GM12872 (cell line): ENCODE measurements at regions not wholly inside any gene's neighbourhood (a gene's known extent, or its start where the extent isn't known, plus 50 kb on each side); places are given as distances from the start of the nearest gene placed in this dataset.

Experiments
- TF ChIP-seq, protein P1 (sequence below): IDR thresholded peaks from 3 replicates; pipeline ENCODE4 v1.5.1; 2011; ENCODE audit warnings: low read depth, mild to moderate bottlenecking, low read length, moderate library complexity; ENCODE audit not compliant: insufficient read depth

DNA sequence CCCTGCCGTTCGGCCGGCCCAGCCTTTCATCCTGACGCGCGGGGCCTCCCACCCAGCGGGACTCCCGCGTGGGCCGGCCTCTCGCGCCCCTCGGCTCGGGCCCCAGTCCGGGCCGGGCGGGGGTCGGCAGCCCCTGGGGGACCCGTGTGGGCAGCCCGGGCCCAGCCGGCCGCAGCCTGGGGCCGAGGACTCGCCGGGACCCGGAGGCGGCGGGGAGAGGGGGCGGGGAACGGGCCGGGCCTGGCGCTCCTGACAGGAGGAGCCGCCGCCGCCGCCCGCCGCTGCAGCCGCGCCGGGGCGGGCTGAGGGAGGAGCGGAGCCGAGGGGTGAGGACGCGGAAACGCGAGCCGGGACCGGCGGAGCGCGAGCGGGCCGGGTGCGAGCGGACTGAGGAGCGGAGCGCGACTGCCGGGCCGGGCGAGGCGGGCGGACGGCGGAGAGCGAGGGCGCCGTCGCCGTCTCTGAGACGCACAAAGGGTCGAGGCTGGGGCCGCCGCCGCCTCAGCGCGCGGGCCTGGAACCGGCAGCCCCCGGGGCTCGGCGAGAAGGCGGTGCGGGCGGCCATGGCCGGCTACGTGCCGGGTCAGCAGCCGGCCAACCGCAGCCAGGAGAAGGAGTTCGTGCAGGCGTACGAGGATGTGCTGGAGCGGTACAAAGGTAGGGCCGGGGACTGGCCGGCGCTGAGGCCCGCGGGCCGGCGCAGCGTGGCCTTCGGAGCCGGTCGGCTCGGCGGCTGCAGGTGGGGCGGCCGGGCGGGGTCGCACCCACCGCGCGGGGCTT is 79.1 kb downstream of the NDUFS5 start:
- TF ChIP-seq, protein P1, sequence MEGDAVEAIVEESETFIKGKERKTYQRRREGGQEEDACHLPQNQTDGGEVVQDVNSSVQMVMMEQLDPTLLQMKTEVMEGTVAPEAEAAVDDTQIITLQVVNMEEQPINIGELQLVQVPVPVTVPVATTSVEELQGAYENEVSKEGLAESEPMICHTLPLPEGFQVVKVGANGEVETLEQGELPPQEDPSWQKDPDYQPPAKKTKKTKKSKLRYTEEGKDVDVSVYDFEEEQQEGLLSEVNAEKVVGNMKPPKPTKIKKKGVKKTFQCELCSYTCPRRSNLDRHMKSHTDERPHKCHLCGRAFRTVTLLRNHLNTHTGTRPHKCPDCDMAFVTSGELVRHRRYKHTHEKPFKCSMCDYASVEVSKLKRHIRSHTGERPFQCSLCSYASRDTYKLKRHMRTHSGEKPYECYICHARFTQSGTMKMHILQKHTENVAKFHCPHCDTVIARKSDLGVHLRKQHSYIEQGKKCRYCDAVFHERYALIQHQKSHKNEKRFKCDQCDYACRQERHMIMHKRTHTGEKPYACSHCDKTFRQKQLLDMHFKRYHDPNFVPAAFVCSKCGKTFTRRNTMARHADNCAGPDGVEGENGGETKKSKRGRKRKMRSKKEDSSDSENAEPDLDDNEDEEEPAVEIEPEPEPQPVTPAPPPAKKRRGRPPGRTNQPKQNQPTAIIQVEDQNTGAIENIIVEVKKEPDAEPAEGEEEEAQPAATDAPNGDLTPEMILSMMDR = no peak

DNA sequence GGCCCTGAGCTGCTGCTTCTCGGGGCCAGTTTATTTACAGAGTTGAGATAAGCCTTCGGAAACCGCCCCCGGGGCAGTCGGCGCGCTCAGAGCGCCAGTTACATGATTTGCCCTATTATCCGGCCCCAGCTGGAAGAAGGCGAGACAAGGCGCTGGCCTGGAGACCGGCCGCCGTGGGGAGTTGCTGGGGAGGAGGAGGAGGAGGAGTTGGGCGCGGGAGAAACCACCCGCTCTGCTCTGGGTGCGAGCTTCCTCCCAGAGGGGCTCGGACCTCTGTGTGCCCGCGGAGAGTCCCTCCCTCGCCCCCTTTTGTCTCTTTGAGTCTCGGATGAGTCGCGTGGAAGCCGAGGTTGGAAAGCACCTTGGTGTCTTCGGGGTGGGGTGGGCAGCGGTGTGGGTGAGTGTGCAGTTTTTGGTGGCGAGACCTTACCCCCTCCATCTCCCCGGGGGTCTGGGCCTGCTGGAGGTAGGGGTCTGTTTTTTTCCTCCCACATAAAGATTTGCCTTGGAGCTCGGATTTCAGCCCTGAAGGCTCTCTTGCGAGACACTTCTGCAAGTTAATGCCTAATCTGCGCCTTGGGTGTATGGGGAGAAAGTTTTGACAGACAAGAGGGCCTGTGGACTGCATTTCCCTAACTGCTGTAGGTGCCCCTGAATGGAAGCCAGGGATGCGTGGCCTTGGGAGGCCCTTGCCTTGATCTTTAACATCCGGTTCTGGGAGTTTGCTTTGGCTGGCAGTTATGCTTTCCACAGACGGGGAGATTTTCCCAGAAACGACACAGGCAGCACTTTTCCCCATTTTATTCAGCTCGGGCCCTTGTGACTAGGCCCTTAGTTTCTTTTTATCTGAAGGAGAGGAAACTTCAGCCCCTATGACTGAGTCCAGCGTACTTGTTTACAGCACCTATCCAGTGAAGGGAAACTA is 80.0 kb downstream of the NDUFS5 start:
- TF ChIP-seq, protein P1 = no peak

DNA sequence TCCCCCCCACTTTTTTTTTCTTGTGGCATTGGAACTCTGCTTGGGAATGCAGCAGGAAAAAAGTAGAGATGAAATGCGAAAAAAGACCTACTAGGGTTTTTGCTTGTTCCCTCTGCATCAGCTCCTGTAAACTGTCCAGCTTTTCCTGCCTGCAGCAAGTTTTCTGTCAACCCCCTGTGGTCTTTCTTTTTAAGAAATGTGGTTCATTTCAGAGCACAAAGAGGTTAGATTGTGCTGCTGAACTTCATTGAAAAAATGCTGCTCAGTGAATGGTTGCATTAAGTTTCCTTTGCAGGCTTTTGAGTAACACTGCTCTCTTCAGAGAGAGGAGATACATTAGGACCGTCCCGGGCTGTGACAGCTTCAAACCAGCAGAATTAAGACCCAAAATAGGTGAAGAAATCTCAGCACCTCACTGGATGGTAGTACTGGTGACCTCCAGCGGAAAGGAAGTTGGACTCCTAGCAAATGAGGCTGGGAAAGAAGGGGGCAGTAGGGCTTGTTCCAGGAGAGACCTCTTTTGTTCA is 80.7 kb downstream of the NDUFS5 start:
- TF ChIP-seq, protein P1 = no peak

DNA sequence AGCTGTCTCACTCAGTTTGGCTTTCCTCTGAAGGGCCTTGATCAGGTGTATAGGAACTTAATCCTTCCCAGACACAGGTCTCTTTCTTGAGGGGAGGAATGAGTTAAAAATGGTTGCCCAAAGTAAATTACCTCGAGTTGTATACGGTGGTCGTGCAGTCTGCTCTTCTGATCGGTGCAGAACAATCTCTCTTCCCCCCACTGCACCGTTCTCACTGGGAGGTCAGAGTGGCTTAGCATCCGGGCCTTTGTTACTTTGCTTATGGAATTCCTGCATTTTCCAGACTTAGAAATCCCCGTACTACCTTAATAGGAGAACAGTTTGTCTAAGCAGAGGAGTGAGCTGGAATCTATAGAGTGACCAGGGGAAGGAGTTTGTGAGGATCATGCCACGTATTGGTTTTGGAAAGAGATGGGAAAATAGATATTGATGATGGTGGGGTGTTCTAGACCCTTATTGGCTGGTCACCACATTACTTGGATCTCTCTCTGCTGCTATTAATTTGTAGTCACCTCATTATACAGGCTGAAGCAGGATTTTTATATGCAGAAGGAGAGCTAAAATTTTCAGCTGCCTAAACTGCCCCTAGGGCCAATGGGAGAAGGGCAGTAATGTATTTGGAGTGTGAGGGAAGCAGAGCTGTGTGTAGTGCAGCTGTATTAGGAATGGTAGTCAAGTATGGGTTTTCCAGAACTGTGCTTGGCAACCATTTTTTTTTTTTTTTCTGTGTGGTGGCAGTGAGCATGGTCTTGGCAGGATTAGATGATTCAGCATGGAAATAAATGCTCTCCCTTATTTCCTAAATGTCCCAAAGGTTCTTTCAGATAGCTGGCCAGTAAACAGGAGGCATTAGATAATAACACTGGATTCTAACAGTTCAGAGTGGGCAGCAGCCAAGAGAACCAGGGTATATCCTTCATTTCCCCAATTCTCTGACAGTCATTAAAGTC is 81.5 kb downstream of the NDUFS5 start:
- TF ChIP-seq, protein P1 = no peak

- TF ChIP-seq, protein P1 = no peak
Measured at GRCh38 chr1:39109644-39110043, 83.5 kb downstream of the NDUFS5 start.

GRCh38 chr1:39110325-39110851 is 84.2 kb downstream of the NDUFS5 start:
- TF ChIP-seq, protein P1 = no peak
